ENCODE measurements at regions not wholly inside any gene's neighbourhood (a gene's known extent, or its start where the extent isn't known, plus 50 kb on each side); places are given as distances from the start of the nearest gene placed in this dataset.

DNA sequence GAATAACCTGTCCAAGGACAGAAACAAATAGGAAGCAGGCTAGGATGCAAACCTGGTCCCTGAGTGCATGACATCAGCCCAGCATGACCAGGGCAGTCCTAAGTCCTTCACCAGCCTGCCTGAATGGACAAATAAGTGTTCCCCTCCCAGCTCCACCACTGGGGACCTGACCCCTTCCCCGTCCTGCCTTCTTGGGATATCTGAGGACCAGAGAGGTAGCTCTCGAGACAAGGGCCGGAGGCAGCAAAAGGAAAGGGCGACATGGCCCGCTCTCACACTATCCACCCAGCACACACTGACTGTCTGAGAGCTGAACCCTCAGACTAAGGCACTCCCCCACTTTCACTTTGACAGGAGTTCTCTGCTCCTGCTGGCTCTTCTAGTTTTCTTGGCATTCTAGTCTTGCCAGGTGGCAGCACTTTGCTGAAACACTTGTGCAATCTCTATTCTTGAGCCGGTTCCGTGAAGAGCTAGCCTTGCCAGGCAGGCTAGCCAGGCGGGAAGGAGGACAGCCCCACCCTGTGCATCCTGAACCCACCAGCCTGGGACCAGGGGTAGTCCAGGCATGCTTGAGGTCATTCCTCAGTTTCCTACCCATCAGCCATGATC lies 251.1 kb upstream of the RAB4A start:
- TF ChIP-seq, protein P1, sequence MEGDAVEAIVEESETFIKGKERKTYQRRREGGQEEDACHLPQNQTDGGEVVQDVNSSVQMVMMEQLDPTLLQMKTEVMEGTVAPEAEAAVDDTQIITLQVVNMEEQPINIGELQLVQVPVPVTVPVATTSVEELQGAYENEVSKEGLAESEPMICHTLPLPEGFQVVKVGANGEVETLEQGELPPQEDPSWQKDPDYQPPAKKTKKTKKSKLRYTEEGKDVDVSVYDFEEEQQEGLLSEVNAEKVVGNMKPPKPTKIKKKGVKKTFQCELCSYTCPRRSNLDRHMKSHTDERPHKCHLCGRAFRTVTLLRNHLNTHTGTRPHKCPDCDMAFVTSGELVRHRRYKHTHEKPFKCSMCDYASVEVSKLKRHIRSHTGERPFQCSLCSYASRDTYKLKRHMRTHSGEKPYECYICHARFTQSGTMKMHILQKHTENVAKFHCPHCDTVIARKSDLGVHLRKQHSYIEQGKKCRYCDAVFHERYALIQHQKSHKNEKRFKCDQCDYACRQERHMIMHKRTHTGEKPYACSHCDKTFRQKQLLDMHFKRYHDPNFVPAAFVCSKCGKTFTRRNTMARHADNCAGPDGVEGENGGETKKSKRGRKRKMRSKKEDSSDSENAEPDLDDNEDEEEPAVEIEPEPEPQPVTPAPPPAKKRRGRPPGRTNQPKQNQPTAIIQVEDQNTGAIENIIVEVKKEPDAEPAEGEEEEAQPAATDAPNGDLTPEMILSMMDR (IDR thresholded peaks at IDR 0.05; ENCODE audit: low read depth, low read length, missing input control): no peak
- TF ChIP-seq, protein P2, sequence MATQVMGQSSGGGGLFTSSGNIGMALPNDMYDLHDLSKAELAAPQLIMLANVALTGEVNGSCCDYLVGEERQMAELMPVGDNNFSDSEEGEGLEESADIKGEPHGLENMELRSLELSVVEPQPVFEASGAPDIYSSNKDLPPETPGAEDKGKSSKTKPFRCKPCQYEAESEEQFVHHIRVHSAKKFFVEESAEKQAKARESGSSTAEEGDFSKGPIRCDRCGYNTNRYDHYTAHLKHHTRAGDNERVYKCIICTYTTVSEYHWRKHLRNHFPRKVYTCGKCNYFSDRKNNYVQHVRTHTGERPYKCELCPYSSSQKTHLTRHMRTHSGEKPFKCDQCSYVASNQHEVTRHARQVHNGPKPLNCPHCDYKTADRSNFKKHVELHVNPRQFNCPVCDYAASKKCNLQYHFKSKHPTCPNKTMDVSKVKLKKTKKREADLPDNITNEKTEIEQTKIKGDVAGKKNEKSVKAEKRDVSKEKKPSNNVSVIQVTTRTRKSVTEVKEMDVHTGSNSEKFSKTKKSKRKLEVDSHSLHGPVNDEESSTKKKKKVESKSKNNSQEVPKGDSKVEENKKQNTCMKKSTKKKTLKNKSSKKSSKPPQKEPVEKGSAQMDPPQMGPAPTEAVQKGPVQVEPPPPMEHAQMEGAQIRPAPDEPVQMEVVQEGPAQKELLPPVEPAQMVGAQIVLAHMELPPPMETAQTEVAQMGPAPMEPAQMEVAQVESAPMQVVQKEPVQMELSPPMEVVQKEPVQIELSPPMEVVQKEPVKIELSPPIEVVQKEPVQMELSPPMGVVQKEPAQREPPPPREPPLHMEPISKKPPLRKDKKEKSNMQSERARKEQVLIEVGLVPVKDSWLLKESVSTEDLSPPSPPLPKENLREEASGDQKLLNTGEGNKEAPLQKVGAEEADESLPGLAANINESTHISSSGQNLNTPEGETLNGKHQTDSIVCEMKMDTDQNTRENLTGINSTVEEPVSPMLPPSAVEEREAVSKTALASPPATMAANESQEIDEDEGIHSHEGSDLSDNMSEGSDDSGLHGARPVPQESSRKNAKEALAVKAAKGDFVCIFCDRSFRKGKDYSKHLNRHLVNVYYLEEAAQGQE (IDR thresholded peaks at IDR 0.05): no peak
- TF ChIP-seq, protein P3, sequence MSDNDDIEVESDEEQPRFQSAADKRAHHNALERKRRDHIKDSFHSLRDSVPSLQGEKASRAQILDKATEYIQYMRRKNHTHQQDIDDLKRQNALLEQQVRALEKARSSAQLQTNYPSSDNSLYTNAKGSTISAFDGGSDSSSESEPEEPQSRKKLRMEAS (IDR thresholded peaks at IDR 0.05): no peak

Data from liver (tissue), 2 donors.